ENCODE measurements at regions not wholly inside any gene's neighbourhood (a gene's known extent, or its start where the extent isn't known, plus 50 kb on each side); places are given as distances from the start of the nearest gene placed in this dataset.

- TF ChIP-seq ZFP3 (CRISPR knock-in tag; IDR thresholded peaks at IDR 0.05) (no peak), OSR1 (CRISPR knock-in tag; IDR thresholded peaks at IDR 0.05) (no peak), CREB5 (CRISPR knock-in tag; IDR thresholded peaks at IDR 0.05; ENCODE audit: low read depth) (no peak), ESRRG (CRISPR knock-in tag; IDR thresholded peaks at IDR 0.05) (no peak), ZNF70 (CRISPR knock-in tag; IDR thresholded peaks at IDR 0.05) (no peak)
- no peak for ATAC-seq
Observed at GRCh38 chr4:56261027-56261426, 126.3 kb downstream of the AASDH start.

GRCh38 chr4:56260320-56260719 is 127.0 kb downstream of the AASDH start:
- ATAC-seq: no peak
- TF ChIP-seq ISL1 (CRISPR knock-in tag; IDR thresholded peaks at IDR 0.05): no peak
- TF ChIP-seq GLIS3 (CRISPR knock-in tag; IDR thresholded peaks at IDR 0.05): no peak
- no peak for TF ChIP-seq ZC3H10 (CRISPR knock-in tag; IDR thresholded peaks at IDR 0.05)
- TF ChIP-seq PATZ1 (CRISPR knock-in tag; IDR thresholded peaks at IDR 0.05; ENCODE audit: borderline replicate concordance): no peak
- no peak for TF ChIP-seq CREB5 (CRISPR knock-in tag; IDR thresholded peaks at IDR 0.05; ENCODE audit: low read depth)
- no peak for TF ChIP-seq CSRNP3 (CRISPR knock-in tag; IDR thresholded peaks at IDR 0.05)
- TF ChIP-seq TSHZ2 (CRISPR knock-in tag; IDR thresholded peaks at IDR 0.05): no peak
- no peak for TF ChIP-seq ZNF8 (CRISPR knock-in tag; IDR thresholded peaks at IDR 0.05)
- no peak for TF ChIP-seq TCF4 (CRISPR knock-in tag; IDR thresholded peaks at IDR 0.05; ENCODE audit: borderline replicate concordance)
- TF ChIP-seq ZFP30 (CRISPR knock-in tag; IDR thresholded peaks at IDR 0.05): no peak
- TF ChIP-seq RARB (CRISPR knock-in tag; IDR thresholded peaks at IDR 0.05): no peak
- TF ChIP-seq ARNTL (CRISPR knock-in tag; IDR thresholded peaks at IDR 0.05; ENCODE audit: borderline replicate concordance, low read depth): no peak
- no peak for TF ChIP-seq BACH2 (CRISPR knock-in tag; IDR thresholded peaks at IDR 0.05; ENCODE audit: borderline replicate concordance)
- TF ChIP-seq CSDC2 (CRISPR knock-in tag; IDR thresholded peaks at IDR 0.05): no peak
- no peak for TF ChIP-seq TOX (CRISPR knock-in tag; IDR thresholded peaks at IDR 0.05; ENCODE audit: borderline replicate concordance)
- TF ChIP-seq OSR1 (CRISPR knock-in tag; IDR thresholded peaks at IDR 0.05): no peak
- TF ChIP-seq ZNF565 (CRISPR knock-in tag; conservative IDR thresholded peaks at IDR 0.05; ENCODE audit: low read depth): no peak
- TF ChIP-seq ESRRG (CRISPR knock-in tag; IDR thresholded peaks at IDR 0.05): no peak

GRCh38 chr4:56259655-56260054 is 127.6 kb downstream of the AASDH start:
- ATAC-seq: no peak
- TF ChIP-seq ISL1 (CRISPR knock-in tag; IDR thresholded peaks at IDR 0.05): no peak
- TF ChIP-seq ZNF8 (CRISPR knock-in tag; IDR thresholded peaks at IDR 0.05): no peak

GRCh38 chr4:56255820-56256219 is 131.5 kb downstream of the AASDH start:
- TF ChIP-seq ISL1 (CRISPR knock-in tag; IDR thresholded peaks at IDR 0.05) (no peak), ARNTL (CRISPR knock-in tag; IDR thresholded peaks at IDR 0.05; ENCODE audit: borderline replicate concordance, low read depth) (no peak), CSRNP3 (CRISPR knock-in tag; IDR thresholded peaks at IDR 0.05) (no peak), BACH2 (CRISPR knock-in tag; IDR thresholded peaks at IDR 0.05; ENCODE audit: borderline replicate concordance) (no peak), TOX (CRISPR knock-in tag; IDR thresholded peaks at IDR 0.05; ENCODE audit: borderline replicate concordance) (no peak), POU6F1 (CRISPR knock-in tag; IDR thresholded peaks at IDR 0.05; ENCODE audit: borderline replicate concordance, low read depth) (no peak), PATZ1 (CRISPR knock-in tag; IDR thresholded peaks at IDR 0.05; ENCODE audit: borderline replicate concordance) (no peak)
- no peak; the same call in 2 of the 3 replicates for ATAC-seq
